NCI-H510A treated with DMSO at 0.1 percent for 48 hours (cell line): ENCODE measurements at regions not wholly inside any gene's neighbourhood (a gene's known extent, or its start where the extent isn't known, plus 50 kb on each side); places are given as distances from the start of the nearest gene placed in this dataset.

Source experiments
- DNase-seq: peaks from one replicate; lab custom pipeline; 2025; lab: John Stamatoyannopoulos, UW

DNA sequence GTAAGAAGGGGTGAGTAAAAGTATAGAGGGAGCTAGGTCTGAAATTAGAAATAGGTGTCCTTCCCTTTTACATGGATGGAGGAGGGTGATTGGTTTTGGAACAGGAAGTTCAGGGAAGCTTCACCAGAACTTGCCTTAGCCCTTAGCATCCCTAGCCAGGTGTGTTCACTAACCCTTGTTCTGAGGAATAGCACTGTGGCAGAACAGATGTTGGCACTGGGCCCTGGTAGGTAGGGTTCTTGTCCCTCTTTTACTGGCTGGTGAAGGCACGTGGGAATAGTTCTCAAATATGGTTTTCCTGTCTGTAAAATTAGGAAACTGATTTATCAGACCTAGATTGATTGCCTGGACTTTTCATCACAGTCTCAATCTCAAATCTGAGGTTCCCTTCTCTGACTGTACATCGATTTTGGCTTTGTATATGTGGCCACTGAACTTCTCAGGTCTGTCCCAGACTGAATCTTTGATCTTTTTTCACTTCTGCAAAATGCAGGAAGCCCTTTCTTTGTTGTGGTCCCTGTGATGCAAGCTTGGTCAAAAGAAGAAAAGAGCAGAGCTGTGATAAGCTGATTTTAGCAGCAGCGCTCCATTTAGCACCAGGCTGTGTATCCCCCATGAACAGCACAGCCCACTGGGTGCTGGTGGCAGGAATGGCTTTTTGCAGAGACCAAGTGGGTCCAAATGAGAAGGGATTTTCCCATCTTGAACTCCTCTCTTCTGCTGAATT, 86.2 kb upstream of the HTR2A start:
- DNase-seq, result no peak

DNA sequence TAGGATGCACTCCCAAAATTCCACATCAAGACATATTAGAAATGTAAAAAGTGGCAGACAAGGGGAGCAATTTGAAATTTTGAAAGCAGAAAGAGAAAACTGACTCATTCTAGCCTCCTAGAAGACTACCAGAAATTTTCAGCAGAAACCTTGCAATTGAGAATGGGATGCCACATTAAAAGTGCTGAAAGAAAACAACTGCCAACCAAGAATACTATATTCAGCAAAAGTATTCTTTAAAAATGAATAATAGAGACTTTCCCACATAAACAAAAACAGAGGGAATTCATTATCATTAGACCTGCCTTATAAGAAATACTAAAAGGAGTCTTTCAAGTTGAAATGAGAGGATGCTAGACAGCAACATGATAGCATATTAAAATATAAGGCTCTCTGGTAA, 78.3 kb upstream of the HTR2A start:
- DNase-seq, result no peak

DNA sequence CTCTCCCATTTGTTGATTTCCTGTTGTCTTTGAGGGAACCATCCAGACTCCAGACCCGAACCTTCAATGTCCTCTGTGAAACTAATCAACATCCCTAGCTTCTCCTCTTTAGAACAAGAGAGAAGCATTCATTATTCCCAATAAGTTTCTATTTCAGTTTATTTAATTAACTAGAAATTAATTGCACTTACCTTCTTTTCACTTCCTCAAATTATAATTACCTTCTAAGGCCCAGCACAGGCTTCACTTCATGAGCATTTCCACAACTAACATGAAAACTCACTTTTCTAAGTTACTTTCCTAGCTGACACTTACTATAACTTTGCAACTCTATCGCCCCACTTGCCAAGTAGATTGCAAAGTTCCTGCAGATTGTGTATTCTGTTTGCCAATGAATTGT, 71.6 kb upstream of the HTR2A start:
- no peak for DNase-seq

- no peak for DNase-seq
Observed at GRCh38 chr13:46964789-46965527, 68.1 kb upstream of the HTR2A start.

- DNase-seq, result no peak
Observed at GRCh38 chr13:46963904-46964303, 67.1 kb upstream of the HTR2A start.

GRCh38 chr13:46962281-46962941, 65.6 kb upstream of the HTR2A start:
- no peak for DNase-seq

- no peak for DNase-seq
Observed at GRCh38 chr13:46961719-46962118, 64.9 kb upstream of the HTR2A start.

GRCh38 chr13:46953941-46954340, 57.1 kb upstream of the HTR2A start:
- no peak for DNase-seq

GRCh38 chr13:46953331-46953730, 56.5 kb upstream of the HTR2A start:
- DNase-seq, result no peak

- no peak for DNase-seq
Observed at GRCh38 chr13:46951516-46951915, 54.7 kb upstream of the HTR2A start.

GRCh38 chr13:46949211-46949610, 52.4 kb upstream of the HTR2A start:
- no peak for DNase-seq

DNA sequence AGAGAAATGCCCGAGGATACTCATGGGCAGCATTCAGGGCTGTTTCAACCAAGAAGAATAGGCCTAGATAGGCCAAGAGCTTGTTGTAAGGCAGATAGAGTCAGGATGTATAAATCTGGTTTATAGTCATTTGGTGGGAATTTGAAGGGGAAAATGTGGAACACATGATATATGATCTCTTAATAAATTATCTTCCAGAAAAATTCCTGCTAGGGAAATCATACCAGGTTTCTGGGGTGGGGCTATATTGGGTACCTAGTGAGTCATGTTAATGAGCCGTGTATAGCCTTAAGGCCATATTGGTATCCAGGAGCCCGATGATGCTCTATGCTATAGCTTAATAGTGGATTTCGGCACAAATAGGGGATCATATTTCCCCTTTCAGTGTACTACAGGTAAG, 51.5 kb upstream of the HTR2A start:
- no peak for DNase-seq

- DNase-seq, result no peak
Observed at GRCh38 chr13:46947425-46948191, 50.8 kb upstream of the HTR2A start.
